HTR-8/SVneo (cell line): ENCODE measurements at regions not wholly inside any gene's neighbourhood (a gene's known extent, or its start where the extent isn't known, plus 50 kb on each side); places are given as distances from the start of the nearest gene placed in this dataset.

ENCODE experiments used
- DNase-seq: peaks from one replicate; pipeline ENCODE4 v3.0.0; 2011; ENCODE audit warnings: low spot score, mixed read lengths; ENCODE audit not compliant: insufficient read length
- FAIRE-seq: peaks from 2 replicates; lab custom pipeline; 2011; peaks lifted over from hg19 to GRCh38; lab: Jason Lieb, UNC

DNA sequence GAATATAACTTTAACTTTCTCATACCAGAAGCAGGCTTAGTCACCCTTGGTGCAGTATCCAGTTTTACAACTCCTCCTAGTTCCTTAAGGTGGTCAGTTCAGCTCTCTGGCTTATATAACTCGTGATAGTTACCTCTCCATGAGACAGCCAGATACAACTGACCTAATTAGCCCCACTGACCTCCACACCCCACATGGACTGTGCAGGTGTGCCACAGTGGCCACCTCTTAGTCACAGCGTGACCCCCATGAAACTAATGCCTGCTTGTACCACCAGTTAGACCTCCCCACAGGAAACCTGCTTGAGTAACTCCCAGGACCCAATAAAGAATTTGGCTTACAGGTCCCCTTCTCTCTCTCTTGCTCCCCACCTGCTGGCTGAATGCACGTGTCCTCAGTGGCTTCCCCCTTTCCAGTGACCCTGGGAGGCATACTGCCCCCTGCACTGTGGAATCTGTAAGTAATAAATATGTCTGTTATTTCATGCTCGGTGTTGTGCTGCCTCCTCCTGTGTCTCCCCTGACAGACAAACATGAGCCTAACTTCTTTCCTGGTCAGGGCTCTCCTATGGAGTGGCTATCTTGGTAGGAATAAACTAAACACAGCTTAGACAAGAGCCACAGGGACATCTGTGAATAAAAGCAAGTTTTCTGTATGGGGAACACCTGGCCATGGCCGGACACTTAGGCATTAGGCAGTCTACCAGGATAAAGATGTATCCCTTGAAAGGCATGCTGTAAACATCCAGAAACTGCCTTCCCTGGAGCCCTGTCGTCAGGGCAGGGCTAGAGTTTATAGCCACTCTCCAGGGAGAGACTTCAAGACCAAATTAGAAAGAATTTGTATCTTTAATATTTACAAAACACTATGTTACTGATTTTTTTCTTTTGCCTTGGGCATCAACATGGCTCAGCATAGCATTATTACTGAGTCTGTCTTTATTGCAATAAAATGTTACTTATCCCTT lies 209.7 kb upstream of the BOD1L1 start:
- FAIRE-seq (no peak), DNase-seq (no peak)

DNA sequence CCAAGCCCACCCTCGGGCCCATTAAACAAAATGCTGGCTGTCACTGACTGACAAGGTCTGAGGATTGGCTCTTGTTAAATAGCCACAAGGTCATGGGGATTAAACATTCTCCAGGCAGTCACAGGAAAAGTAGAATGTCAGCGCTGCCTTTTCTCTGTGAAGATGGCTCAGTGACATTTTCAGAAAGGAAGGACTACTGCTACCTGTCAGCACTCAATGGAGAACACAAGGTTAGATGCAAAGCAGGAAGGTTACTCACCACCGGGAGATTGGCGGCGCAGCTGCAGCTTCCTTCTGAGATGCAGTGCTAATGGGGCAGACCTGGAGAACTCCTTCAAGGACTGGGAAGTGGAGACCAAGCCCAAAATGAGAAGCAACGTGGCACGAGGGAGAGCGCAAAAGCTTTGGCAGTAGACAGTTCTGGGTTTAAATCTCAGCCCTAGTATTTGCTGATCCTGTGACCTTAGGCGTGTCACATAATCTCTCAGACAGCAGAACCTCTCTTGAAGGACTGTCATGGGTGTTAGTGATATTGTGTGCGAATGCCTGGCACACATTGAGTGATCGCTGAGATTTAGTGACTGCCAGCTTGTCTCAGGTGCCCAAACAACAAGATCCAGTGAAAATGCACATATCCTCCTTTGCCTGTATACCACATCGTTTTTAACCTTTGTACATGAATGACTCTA lies 213.1 kb upstream of the BOD1L1 start:
- DNase-seq (no peak), FAIRE-seq (no peak)

DNA sequence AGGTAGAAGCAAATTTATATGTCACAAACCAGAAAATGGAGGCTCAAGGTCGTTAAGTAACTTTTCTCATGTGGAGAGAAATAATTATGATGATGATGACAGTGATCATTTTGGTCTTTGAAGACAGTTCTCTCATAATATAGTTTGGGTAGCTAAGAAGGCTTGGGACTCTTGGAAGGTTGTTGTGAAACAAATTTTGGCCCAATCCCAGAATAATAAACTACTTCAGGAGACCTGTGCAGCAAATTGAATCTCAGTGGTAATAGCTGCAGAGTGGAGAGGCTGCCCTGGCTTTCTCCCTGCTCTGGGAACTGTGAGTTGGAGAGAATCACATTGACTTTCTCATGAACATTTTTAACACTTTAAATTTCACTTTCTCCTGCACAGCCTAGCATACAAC lies 217.2 kb upstream of the BOD1L1 start:
- no peak for FAIRE-seq
- DNase-seq = no peak

DNA sequence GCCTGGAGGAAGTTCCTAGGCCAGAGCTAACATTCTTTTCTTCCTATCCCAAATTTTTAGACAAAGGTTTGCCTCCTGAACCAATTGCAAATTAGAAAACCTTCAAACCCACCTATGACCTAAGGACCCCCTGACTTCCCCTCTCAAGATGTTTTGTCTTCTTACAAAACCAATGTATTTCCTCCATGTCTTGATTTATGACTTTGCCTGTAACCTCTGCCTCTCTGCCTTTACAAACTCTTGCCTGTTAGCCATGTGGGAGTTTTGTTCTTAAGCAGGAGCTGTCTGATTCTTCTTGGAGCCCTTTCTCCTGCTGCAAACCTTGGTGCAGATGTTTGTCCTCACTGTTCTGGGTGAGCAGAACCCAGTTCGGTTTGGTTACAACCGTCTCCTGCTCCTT lies 222.3 kb upstream of the BOD1L1 start:
- no peak for FAIRE-seq
- no peak for DNase-seq

DNA sequence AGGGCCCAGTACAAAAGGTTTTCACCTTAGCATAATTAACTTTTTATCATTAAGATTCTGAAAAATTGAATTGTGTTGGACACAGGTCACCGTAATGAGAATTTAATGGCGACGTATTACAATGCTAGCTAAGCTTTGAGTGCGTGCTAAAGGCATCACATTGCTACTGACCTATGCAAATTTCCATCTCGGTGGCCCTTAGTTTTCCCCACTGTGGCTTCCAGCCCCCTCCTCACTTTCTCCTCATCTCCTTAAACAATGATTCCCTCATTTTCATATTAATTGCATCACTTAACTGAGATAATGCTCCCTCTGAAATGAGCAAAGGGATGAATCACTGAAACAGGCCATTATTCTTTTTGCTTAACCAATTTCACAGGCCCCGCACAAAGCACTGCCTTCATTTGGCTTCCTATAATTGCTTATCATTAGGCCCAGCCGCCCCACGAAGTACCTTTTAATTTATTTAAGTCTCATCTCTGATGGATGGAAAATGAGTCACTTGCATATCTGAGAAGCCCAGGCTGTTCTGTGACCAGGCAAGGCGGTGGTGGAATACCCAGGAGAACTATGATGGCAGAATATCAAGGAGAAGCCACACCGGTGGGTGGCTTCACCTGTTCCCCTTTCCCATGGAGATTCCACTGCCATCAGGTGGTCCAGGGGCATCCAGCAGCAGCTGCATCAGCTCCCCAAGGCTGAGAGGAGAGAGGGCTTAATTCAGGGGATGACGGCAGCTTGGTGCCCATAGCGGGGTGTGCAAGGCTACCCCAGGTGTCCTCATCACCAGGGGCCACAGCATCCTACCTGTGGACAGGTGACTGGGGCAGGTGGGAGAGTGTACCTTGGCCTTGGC lies 223.8 kb upstream of the BOD1L1 start:
- DNase-seq (no peak), FAIRE-seq (no peak)

DNA sequence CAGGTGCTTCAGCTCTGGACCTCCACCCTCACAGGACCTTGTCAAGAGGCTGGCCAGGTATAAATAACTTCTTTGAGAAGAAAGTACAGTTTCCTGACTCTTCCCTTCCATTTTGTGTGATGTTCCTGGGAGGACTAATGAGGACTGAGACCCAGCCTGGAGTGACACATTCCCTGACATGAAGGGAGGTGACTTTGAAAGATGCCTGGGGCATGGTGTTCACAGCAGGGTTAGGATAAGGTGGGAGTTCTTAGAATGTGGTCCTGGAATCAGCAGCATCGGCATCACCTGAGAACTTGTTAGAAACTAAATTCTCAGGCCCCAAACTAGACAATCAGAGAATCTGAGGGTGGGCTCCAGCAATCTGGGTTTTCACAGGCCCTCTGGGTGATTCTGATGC lies 224.9 kb upstream of the BOD1L1 start:
- no peak for DNase-seq
- no peak for FAIRE-seq

DNA sequence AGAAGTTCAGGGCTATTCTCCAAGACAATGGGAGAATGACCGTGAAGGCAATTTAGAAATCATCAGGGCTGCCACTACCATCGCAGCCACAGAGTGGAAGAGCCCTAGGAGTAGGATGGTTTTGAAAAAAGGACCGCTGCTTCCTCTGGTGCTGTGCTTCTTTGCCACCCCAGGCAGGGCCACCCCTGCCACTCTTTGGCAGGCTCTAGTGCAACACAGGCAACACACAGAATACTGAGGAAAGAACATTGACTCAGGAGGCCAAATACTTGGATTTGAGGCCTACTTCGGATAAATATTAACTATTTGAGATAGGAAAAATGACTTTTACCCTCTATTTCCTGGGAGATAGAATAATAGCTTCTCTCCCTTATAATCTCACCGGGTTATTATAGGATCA lies 228.9 kb upstream of the BOD1L1 start:
- no peak for FAIRE-seq
- no peak for DNase-seq

DNA sequence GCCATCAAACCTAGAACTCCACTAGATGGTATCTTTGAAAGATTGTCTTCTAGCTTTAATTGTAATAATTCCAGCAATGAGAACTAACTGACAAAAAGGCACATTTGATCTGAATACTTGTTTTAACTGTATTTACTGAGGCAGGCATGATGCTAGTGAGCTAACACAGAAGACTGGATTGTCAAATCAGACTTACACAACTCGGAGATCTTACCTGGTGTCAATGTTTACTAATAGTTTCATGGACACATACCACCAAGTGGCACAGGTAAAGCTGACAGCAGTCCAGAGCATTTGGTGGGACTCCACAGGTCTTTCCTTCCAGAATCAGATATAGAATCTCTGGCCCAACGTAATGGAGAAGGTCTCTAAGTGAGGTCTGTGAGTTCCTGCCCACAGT lies 229.9 kb upstream of the BOD1L1 start:
- FAIRE-seq (no peak), DNase-seq (no peak)

DNA sequence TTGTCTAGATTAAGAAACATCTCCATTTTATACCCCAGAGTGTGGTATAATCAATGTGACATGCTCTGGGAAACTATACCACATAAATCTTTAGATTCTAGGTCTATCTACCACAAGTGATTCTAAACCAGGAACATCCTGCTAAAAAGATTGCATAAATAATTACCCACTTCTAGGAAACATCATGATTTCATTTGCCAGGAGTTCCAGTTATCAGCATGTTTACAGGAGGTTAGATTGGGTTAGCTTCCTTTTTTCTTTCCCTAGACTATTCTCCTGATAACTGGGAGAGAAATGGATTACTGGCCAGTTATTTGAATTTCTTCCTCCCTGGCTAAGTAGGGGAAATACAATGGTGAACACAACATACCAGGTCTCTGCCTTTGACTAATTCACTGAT lies 230.3 kb upstream of the BOD1L1 start:
- DNase-seq (no peak), FAIRE-seq (no peak)

DNA sequence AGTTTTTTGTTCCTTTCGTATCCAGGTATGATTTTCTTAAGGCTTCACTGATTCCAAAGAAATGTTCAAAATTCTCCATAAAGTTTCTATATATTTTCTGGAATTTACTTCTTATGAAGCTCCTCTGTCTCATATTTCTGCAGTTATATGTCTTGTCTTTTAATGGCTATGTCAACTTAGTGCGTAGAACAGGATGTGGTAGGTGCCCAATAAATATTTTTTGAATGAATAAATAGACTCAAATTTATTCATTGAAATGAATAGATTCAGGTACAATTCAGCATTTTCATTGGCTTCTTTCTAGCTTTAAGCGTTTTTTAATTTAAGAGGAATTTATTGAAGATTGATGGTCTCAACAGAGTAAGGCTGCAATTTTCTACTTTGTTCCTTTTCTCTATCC lies 231.9 kb upstream of the BOD1L1 start:
- FAIRE-seq (no peak), DNase-seq (no peak)

DNA sequence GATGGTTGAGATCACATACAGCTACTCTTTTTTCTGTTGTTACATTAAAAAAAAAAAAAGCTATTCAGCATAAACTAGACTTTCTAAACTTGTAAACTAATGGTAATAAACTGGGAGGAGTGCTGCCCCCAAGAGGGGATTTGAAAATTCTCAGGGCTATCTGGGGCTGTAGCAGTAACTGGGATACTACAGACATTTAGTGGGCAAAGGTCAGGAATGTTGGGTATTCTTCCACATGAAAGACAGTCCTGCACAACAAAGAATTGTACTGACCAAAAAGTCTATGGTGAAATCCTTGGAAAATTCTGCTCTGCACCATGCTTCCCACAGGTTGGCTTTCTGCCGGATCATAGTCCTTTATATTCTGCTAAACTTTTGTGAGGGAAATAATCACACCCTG lies 232.6 kb upstream of the BOD1L1 start:
- no peak for FAIRE-seq
- no peak for DNase-seq

DNA sequence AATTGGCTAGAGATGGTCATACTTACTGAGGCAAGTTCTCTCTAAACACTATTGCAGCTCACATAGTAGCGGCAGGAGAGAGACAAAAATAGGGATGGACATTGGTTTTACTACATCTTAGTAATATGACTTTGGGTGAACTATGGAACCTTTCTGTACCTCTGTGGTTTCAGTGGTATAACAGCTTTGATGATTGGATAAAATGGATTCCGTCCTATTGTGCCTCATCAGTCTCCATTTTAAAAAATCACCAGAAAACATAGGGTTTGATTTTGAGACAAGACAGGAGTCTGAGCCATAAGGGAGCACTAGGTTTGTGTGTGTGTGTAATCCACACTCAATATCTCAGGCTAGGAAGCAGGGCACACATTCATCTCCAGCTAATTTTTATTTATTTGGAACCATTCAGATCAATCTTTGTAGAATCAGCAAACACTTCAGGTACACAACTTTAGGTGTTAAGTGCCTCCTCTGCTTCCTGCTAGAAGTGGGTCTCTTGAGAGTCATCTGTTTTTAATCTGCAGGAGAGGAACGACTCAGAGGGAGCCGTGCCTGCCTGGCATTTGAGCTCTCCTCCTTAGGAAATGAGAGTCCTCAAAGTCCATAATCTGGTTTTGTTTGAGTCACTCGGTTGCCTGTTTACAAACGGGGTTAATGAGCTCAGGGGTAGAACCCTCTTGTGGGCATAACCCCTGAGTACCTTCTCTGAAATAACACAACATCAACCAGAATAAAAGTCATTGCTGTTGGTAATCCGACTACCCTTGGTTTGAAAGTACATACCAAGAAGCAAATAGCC lies 238.5 kb upstream of the BOD1L1 start:
- FAIRE-seq (no peak), DNase-seq (no peak)

DNA sequence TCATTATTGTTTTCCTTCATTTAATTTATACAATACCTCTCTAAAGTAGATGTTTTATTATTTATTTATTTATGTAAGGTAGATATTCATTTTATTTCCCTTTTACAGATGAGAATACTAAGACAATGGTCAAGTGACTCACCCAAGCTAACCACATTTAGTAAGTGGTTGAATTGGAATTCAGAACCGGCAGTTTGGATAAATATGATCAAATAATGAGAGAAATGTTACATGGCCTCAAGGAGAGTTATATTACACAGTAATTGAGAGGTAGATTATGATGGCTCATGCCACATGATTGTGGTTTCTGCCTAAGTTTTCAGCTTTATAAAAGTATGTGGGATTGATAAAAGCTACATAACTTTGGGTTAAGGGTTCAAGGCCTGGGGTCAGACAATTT lies 239.4 kb upstream of the BOD1L1 start:
- no peak for FAIRE-seq
- no peak for DNase-seq

DNA sequence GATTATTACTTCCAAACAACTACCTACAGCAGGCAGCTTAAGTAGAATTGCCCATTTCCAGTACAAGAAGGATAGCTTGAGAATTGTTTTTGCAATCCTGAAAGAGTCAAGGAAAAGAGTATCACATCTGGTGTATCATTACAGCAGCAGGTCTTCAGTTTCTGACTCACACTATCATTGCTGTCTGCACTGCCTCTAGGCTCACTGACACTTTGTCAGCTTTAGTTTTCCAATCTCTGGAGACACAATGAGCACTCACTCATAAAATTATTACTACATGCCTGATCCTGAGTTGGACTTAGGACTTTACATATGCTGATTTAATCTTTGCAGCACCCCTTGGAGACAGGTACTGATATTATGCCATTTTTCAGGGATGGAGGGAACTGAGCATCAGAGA lies 244.6 kb upstream of the BOD1L1 start:
- DNase-seq = no peak
- no peak for FAIRE-seq

DNA sequence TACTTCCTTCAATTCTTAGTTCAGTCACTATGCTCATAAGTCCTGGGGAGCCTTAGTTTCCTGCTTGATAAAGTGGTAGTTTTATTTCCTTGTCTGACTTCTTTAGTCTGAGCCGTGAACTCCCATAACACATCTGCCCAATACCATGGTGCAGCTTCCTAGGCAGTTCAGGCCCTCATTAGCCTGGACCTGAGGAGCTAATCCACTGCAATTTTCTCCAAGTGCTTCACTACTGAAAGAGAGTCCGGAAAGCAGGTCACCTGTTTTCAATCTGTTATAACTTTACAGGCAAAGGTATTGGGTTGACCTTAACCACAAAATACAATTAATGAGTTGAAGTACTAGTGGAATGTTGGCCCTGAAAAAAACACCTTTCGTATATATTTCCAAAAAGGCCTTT lies 245.4 kb upstream of the BOD1L1 start:
- DNase-seq (no peak), FAIRE-seq (no peak)

DNA sequence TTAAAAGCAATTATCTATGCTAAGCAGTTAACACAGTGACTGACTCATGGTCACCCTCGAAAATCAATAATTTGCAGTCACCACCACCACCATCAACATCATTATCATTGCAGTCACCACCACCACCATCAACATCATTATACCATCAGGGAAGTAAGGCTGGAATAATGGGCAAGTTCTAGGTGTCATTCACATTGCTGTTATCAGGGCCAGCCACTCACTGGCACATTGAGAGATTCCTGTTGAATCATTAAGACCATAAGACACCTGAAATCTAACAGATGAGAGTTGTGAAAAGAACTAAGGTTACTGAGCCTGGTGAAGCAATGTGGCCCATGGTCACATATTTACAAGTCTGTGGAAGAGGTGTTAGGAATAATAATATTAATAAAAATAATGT lies 247.7 kb upstream of the BOD1L1 start:
- DNase-seq (no peak), FAIRE-seq (no peak)

DNA sequence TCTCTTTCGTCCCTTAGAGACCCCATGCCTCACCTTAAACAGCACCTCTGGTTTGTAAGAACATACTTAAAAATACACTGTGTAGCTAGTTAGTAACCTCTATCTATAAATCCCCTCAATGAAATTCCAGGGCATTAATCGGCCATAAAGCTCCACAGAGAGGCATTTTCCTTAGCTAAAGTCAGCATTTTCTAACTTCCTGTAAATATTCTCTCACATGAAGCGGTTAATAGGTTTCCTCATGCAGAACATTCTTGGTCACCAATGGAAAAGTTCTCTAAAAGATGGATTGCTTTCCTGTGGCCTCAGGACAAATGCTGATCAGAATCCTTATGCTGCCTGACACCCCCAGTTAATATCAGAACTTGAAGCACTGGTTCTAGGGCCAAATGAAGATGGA lies 248.6 kb upstream of the BOD1L1 start:
- DNase-seq (no peak), FAIRE-seq (no peak)

DNA sequence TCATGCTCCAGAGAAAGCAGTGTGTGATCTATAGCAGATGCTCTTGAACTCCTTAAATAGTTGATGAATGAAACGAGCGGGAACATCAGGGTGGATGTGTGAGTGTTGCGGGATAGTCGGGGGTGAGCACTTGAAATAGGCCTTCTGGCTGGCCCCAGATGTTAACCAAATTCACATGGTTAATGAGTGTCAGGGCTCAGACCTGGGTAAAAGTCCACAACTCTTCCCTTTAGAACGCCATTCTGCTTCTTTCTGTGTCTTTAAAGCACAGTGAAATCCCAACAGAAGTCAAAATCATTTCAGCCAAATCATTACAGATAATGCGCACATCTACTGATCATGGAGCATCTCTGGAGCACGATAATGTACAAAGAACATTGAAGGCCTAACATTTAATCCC lies 249.4 kb upstream of the BOD1L1 start:
- DNase-seq (no peak), FAIRE-seq (no peak)

DNA sequence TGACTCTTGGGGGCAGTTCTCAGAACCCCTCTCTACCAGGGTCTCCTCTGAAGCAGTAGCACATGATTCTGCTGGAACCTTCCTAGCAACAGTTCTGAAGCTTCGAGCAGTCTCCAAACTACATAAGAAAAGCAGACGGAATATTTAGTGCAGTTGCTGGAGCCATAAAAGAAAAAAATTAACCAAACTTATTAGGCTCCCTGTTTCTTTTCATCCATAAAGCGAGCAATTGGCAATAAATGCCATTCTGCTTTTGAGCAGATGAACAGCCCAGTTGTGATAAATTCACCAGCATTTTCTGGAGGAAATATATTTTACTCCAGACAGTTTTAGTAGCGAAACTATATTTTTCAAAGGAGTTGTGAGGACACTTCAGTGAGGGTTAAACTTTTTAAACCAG lies 250.1 kb upstream of the BOD1L1 start:
- FAIRE-seq = no peak
- DNase-seq = no peak

DNA sequence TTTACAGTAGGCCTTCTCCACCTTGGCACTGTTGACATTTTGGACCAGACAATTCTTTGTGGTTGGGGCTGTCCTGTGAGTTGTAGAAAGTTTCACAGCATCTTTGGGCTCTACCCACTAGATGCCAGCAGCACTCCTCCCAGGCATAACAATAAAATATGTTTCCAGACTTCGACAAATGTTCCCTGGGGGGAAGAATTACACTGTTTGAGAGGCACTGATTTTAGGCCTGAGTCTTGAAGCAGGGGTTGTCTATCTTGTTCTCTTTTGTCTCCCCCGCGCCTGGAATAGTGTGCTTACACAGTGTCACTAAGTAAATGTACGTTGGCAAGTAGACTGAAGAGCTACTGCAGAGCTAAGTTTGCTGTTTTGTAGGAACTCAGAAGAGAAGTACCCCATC lies 254.4 kb upstream of the BOD1L1 start:
- FAIRE-seq (no peak), DNase-seq (no peak)
